ENCODE measurements at regions not wholly inside any gene's neighbourhood (a gene's known extent, or its start where the extent isn't known, plus 50 kb on each side); places are given as distances from the start of the nearest gene placed in this dataset.
"Not testable (repeated sequence)": the region's sequence is repeated elsewhere in the genome, so short reads cannot be mapped to it uniquely, and the experiment has no call there.

- no peak for DNase-seq
These were observed 239.2 kb upstream of the DDX53 start for GRCh38 chrX:22760513-22761057.

GRCh38 chrX:22788221-22788620 lies 211.5 kb upstream of the DDX53 start:
- no peak for DNase-seq

GRCh38 chrX:22795671-22796070 lies 204.1 kb upstream of the DDX53 start:
- no peak for DNase-seq

GRCh38 chrX:22800360-22800759 lies 199.4 kb upstream of the DDX53 start:
- DNase-seq: no peak

DNA sequence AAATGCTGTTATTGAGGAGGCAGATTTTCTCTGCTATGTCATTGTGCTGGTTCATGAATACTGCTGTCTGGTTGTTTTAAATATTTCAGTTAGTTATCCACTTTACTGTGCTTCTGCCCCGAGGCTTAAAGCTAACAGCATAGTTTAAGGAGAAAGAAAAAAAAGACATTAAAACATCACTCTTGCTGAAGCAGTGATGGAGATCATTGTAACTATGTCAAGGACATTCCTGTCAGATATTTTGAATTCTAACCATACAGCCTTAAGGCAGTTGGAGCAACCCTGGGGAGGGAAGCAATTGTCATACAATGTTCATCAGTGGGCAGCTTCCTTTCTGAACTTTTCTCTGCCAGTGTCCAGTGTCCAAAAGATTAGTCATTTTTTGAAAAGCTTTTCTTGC lies 199.0 kb upstream of the DDX53 start:
- DNase-seq: no peak

- no peak for DNase-seq
These were observed 196.4 kb upstream of the DDX53 start for GRCh38 chrX:22803353-22803752.

DNA sequence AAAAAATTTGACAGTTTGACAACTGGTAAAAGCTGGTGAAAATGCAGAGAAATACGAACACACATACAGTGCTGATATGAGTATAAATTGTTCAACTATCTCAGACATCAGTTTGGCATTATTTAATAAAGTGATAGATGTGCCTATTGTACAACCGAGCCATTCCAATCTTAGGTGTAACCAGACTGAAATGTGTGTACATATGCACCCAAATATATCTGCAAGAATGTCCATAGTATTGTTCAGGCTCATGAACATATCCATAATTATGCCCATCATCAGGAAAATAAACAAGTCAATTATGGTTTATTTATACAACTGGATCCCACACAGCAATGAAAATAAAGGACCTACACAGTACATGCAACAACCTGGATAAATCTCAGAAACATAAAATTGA lies 188.9 kb upstream of the DDX53 start:
- DNase-seq: no peak

DNA sequence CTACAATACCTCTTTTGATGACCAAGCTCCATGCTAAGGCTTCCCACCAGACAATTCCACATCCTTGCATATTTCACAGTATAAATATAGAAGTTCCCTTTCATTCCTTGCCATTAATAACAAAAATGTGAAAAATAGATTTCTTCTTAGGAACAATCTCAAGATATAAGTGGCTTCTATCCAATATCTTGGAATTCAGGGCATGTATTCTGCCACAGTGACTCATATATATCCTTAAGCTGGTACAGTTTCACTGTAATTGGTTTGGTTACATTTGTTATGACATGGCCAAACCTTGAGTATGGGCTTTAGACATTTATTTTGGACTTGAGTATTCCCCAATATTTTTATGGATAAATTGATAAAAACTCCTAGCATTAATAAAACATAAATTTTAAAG lies 181.7 kb upstream of the DDX53 start:
- no peak for DNase-seq

DNA sequence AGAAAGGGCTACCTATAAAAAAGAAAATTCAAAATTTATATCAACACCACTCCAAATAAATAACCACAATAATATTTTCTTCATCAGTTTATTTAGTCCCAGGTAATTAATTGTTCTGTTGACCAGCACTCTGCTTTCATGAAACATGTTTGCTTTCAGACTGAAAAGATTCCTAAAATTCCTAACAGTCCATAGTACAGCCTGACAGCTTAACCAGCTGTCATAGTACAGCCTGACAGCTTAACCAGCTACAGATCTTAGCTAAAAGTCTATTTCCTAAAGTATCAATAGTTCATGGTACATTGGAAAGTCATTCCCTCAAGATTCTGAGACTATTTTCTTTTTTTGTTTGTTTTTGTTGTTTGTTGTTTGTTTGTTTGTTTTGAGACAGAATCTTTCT lies 144.1 kb upstream of the DDX53 start:
- DNase-seq: no peak

GRCh38 chrX:22859642-22860041 lies 140.1 kb upstream of the DDX53 start:
- no peak for DNase-seq

- not testable (repeated sequence) for DNase-seq
These were observed 133.0 kb upstream of the DDX53 start for GRCh38 chrX:22866801-22867200.

DNA sequence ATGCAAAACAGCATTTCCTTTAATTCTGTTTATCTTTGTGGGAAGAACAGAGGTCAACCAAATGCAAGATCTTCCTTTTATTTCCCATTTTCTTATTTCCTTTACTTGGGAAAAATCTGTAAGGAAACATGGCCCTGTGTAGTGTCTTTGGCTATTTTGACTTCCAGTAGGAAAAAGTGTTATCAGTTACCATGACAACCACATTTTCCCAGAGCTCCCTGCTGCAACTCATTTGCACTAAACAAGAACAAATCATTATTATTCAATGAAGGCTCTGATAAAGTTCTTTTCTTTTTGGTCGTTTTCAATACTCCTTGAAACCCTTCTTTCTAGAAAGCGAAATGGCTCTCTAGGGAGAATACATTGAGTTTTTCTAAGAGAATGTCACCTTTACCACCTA lies 117.2 kb upstream of the DDX53 start:
- no peak for DNase-seq

DNA sequence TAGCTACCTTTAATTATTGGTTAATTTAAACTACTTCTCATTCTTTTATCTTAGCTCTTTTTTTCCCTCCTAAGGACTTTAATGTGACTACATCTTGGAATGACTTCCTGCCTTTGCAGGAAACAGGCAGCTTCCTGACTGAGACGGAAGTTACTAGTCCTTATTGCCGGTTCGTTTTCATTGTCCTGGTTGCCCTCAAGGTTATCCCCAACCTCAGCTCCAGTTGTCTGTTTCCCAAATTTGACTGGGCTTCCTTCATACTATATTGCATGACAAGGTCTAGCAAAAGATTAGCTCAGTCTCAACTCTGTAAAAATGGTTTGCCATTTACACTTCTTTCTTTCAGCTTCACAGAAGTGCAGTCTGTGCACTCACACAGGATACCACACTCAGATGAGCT lies 109.9 kb upstream of the DDX53 start:
- no peak for DNase-seq

- no peak for DNase-seq
These were observed 87.1 kb upstream of the DDX53 start for GRCh38 chrX:22912616-22913015.

DNA sequence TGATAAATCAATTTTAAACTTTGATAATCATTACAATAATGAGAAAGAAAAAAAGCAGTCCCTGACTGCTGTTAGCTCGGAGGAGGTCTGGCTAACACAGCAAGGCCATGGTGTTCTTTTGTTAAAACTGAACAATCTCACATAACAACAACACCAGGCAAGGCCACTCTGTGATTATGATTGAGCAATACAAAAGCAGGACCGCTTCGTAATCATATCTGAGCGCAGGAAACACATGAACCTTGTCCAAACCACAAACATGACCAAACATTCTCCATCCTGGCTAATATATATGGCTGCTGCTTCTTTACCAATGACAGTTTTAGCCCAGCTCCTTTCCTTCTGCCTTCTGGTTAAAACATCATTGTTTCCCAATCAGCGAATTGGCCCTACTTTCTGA lies 76.8 kb upstream of the DDX53 start:
- no peak for DNase-seq

GRCh38 chrX:22934640-22935039 lies 65.1 kb upstream of the DDX53 start:
- DNase-seq: no peak

- no peak for DNase-seq
These were observed 54.8 kb upstream of the DDX53 start for GRCh38 chrX:22944945-22945344.

Data from amygdala (tissue), 56 donors.